Fibroblast of lung (primary cell): ENCODE measurements at regions not wholly inside any gene's neighbourhood (a gene's known extent, or its start where the extent isn't known, plus 50 kb on each side); places are given as distances from the start of the nearest gene placed in this dataset.
"Not testable (repeated sequence)": the region's sequence is repeated elsewhere in the genome, so short reads cannot be mapped to it uniquely, and the experiment has no call there.

ENCODE experiments used
- DNase-seq, 2 donors: peaks; one replicate each; pipeline versions ENCODE4 v3.0.0 to v3.0.0-alpha.2; 2010; ENCODE audit warnings: low read depth in 2 of 2
- H2AFZ ChIP-seq: 2 replicates; pipeline ENCODE4 v1.5.1; 2012; ENCODE audit warnings: low read length, control low read depth, inconsistent platforms
- H3K27ac ChIP-seq: 2 replicates; pipeline ENCODE4 v1.5.1; 2011; ENCODE audit warnings: low read length, control low read depth; ENCODE audit not compliant: insufficient read depth
- H3K27me3 ChIP-seq: 2 replicates; pipeline ENCODE4 v1.5.1; 2011; ENCODE audit warnings: mild to moderate bottlenecking, low read length; ENCODE audit not compliant: control insufficient read depth, insufficient read depth
- H3K36me3 ChIP-seq: 2 replicates; pipeline ENCODE4 v1.5.1; 2011; ENCODE audit warnings: low read length; ENCODE audit not compliant: control insufficient read depth, insufficient read depth
- H3K4me1 ChIP-seq: 2 replicates; pipeline ENCODE4 v1.5.1; 2011; ENCODE audit warnings: low read length; ENCODE audit not compliant: control insufficient read depth, insufficient read depth; ENCODE audit errors: extremely low read depth
- H3K4me2 ChIP-seq: 2 replicates; pipeline ENCODE4 v1.5.1; 2011; ENCODE audit warnings: low read length, control low read depth; ENCODE audit not compliant: insufficient read depth; ENCODE audit errors: extremely low read depth
- H3K4me3 ChIP-seq, 4 experiments: fragments of 200-600 bp in 1 of 4; sonication (generic) in 1 of 4; replicated peaks in 1 of 4; 2 replicates each; pipeline ENCODE4 v1.5.1; 2011 to 2016; ENCODE audit warnings: low read length in 4 of 4, low read depth in 3 of 4, mild to moderate bottlenecking in 3 of 4, control low read depth in 2 of 4, inconsistent platforms in 1 of 4, mixed read lengths in 1 of 4; ENCODE audit not compliant: insufficient read depth in 1 of 4; ENCODE audit errors: control extremely low read depth in 1 of 4
- H3K79me2 ChIP-seq: 2 replicates; pipeline ENCODE4 v1.5.1; 2012; ENCODE audit warnings: mild to moderate bottlenecking, low read length, inconsistent platforms; ENCODE audit not compliant: control insufficient read depth, insufficient read depth
- H3K9ac ChIP-seq: 2 replicates; pipeline ENCODE4 v1.5.1; 2011; ENCODE audit warnings: mild to moderate bottlenecking, low read length, control low read depth; ENCODE audit not compliant: insufficient read depth
- H3K9me3 ChIP-seq: 2 replicates; pipeline ENCODE4 v1.5.1; 2012; ENCODE audit warnings: low read depth, low read length; ENCODE audit not compliant: control insufficient read depth, insufficient read depth
- H4K20me1 ChIP-seq: 2 replicates; pipeline ENCODE4 v1.5.1; 2011; ENCODE audit warnings: low read length; ENCODE audit not compliant: control insufficient read depth, insufficient read depth; ENCODE audit errors: extremely low read depth
- EZH2 ChIP-seq: IDR thresholded peaks from 2 replicates; pipeline ENCODE4 v1.5.1; 2012; ENCODE audit warnings: low read length, control low read depth, mild to moderate bottlenecking; ENCODE audit errors: missing control alignments
- TF ChIP-seq, protein P1 (sequence below), 2 donors: IDR thresholded peaks in 1 of 2; conservative IDR thresholded peaks in 1 of 2; 1 replicate in 1 of 2; 2 replicates in 1 of 2; pipeline ENCODE4 v1.5.1; 2011 to 2012; ENCODE audit warnings: low read length in 2 of 2, control low read depth in 1 of 2, inconsistent platforms in 1 of 2, low read depth in 1 of 2, mild to moderate bottlenecking in 1 of 2

DNA sequence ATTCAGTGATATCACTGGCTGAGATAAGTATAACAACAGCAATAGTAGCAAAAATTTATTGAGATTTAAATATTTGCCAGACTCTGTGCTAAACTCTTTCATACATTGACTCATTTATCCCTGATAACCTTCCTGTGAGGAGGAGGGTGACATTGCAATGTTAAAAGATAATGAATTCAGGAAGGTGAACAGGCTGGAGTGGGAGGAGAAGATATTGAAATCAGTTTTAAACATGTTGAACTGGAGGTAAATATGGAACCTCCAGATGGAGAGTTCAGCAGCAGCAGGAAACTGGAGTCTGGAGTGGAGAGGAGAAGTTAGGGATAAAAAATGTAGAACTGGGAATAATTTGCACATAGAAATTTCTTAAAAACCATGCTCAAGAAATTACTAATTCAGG lies 142.0 kb upstream of the FAT3 start:
- no peaks in the 10 kb centered on the region for H3K36me3 ChIP-seq
- no peaks in the 10 kb centered on the region for H3K9me3 ChIP-seq
- no peak overlapping the region for H3K27ac ChIP-seq
- no peak for TF ChIP-seq EZH2
- TF ChIP-seq, protein P1, sequence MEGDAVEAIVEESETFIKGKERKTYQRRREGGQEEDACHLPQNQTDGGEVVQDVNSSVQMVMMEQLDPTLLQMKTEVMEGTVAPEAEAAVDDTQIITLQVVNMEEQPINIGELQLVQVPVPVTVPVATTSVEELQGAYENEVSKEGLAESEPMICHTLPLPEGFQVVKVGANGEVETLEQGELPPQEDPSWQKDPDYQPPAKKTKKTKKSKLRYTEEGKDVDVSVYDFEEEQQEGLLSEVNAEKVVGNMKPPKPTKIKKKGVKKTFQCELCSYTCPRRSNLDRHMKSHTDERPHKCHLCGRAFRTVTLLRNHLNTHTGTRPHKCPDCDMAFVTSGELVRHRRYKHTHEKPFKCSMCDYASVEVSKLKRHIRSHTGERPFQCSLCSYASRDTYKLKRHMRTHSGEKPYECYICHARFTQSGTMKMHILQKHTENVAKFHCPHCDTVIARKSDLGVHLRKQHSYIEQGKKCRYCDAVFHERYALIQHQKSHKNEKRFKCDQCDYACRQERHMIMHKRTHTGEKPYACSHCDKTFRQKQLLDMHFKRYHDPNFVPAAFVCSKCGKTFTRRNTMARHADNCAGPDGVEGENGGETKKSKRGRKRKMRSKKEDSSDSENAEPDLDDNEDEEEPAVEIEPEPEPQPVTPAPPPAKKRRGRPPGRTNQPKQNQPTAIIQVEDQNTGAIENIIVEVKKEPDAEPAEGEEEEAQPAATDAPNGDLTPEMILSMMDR (conservative IDR thresholded peaks at IDR 0.05 in 1 of 2, IDR thresholded peaks at IDR 0.05 in 1 of 2; ENCODE audit: low read depth in 1 of 2, low read length in 2 of 2): no peak
- DNase-seq: no peak
- H4K20me1 ChIP-seq: no peaks in the 10 kb centered on the region
- H2AFZ ChIP-seq: no peak overlapping the region
- H3K9ac ChIP-seq: no peak overlapping the region
- H3K4me1 ChIP-seq: no peaks in the 10 kb centered on the region
- H3K4me2 ChIP-seq: no peak overlapping the region
- no peaks in the 10 kb centered on the region for H3K27me3 ChIP-seq
- no peaks in the 10 kb centered on the region for H3K79me2 ChIP-seq
- no peak overlapping the region for H3K4me3 ChIP-seq

DNA sequence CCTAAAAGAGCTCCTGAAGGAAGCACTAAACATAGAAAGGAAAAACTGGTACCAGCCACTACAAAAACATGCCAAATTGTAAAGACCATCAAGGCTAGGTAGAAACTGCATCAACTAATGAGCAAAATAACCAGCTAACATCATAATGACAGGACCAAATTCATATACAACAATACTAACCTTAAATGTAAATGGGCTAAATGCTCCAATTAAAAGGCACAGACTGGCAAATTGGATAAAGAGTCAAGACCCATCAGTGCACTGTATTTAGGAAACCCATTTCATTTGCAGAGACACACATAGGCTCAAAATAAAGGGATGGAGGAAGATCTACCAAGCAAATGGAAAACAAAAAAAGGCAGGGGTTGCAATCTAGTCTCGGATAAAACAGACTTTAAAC lies 150.1 kb upstream of the FAT3 start:
- H3K9me3 ChIP-seq, H3K36me3 ChIP-seq, H3K4me2 ChIP-seq, H2AFZ ChIP-seq, H3K4me1 ChIP-seq, H3K9ac ChIP-seq, DNase-seq, H4K20me1 ChIP-seq, H3K27ac ChIP-seq, H3K79me2 ChIP-seq, H3K27me3 ChIP-seq, H3K4me3 ChIP-seq: not testable (repeated sequence)

DNA sequence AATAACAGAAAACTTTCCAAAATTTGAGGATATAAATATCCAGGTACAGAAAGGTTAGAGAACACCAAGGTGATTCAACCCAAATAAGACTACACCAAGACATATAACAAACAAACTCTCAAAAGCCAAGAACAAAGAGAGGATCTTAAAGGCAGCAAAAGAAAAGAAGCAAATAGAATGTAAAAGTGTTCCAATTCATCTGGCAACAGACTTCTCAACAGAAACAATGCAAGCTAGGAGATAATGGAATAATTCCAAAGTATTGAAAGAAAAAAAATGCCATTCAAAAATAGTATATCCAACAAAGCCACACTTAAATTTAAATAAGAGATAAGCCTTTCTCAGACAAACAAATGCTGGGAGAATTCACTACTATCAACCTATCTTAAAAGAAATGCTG lies 153.0 kb upstream of the FAT3 start:
- H3K4me2 ChIP-seq: no peak overlapping the region
- no peak for DNase-seq

More for the DNA sequence above, 153.0 kb upstream of the FAT3 start:
- no peaks in the 10 kb centered on the region for H3K9me3 ChIP-seq
- no peak overlapping the region for H3K9ac ChIP-seq
- H3K36me3 ChIP-seq: no peaks in the 10 kb centered on the region
- no peak for TF ChIP-seq EZH2
- TF ChIP-seq, protein P1 (conservative IDR thresholded peaks at IDR 0.05 in 1 of 2, IDR thresholded peaks at IDR 0.05 in 1 of 2; ENCODE audit: low read depth in 1 of 2, low read length in 2 of 2): no peak
- H3K79me2 ChIP-seq: no peaks in the 10 kb centered on the region
- no peak overlapping the region for H3K27ac ChIP-seq
- H2AFZ ChIP-seq: no peak overlapping the region
- no peaks in the 10 kb centered on the region for H4K20me1 ChIP-seq
- H3K4me3 ChIP-seq: no peak overlapping the region
- H3K27me3 ChIP-seq: no peaks in the 10 kb centered on the region
- no peaks in the 10 kb centered on the region for H3K4me1 ChIP-seq
